ENCODE measurements at regions not wholly inside any gene's neighbourhood (a gene's known extent, or its start where the extent isn't known, plus 50 kb on each side); places are given as distances from the start of the nearest gene placed in this dataset.

DNA sequence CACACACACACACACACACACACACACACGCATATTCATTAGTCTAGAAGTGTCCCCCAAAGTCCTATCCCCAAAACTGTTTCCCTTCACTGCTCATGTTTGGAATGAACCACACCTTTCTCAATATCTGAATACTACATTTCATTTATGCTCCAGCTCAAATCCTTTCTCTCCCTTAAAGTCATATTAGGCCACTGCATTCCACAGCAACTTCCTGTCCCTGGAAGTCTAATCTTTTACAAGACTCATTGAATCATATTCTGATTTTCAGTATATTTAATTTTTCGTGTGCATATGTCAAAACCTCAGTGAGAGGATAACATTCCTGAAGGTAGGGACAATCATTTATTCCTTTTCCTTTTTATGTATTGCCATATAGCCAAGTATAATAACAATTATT is 155.6 kb upstream of the LMNTD1 start:
- TF ChIP-seq JUND (IDR thresholded peaks at IDR 0.05): no peak
- no peak for TF ChIP-seq RAD21 (IDR thresholded peaks at IDR 0.05)
- TF ChIP-seq GABPA (IDR thresholded peaks at IDR 0.05 in 1 of 2, conservative IDR thresholded peaks at IDR 0.05 in 1 of 2): no peak
- TF ChIP-seq, protein P1, sequence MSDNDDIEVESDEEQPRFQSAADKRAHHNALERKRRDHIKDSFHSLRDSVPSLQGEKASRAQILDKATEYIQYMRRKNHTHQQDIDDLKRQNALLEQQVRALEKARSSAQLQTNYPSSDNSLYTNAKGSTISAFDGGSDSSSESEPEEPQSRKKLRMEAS (IDR thresholded peaks at IDR 0.05): no peak
- TF ChIP-seq, protein P2, sequence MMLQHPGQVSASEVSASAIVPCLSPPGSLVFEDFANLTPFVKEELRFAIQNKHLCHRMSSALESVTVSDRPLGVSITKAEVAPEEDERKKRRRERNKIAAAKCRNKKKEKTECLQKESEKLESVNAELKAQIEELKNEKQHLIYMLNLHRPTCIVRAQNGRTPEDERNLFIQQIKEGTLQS (IDR thresholded peaks at IDR 0.05): no peak
- no peak for TF ChIP-seq RXRA (IDR thresholded peaks at IDR 0.05)
- no peak for TF ChIP-seq NR2F2 (IDR thresholded peaks at IDR 0.05)
- TF ChIP-seq FOXA1 (IDR thresholded peaks at IDR 0.05): no peak
- no peak for TF ChIP-seq EGR1 (IDR thresholded peaks at IDR 0.05; ENCODE audit: low read depth in 2 of 2)
- TF ChIP-seq, protein P3, sequence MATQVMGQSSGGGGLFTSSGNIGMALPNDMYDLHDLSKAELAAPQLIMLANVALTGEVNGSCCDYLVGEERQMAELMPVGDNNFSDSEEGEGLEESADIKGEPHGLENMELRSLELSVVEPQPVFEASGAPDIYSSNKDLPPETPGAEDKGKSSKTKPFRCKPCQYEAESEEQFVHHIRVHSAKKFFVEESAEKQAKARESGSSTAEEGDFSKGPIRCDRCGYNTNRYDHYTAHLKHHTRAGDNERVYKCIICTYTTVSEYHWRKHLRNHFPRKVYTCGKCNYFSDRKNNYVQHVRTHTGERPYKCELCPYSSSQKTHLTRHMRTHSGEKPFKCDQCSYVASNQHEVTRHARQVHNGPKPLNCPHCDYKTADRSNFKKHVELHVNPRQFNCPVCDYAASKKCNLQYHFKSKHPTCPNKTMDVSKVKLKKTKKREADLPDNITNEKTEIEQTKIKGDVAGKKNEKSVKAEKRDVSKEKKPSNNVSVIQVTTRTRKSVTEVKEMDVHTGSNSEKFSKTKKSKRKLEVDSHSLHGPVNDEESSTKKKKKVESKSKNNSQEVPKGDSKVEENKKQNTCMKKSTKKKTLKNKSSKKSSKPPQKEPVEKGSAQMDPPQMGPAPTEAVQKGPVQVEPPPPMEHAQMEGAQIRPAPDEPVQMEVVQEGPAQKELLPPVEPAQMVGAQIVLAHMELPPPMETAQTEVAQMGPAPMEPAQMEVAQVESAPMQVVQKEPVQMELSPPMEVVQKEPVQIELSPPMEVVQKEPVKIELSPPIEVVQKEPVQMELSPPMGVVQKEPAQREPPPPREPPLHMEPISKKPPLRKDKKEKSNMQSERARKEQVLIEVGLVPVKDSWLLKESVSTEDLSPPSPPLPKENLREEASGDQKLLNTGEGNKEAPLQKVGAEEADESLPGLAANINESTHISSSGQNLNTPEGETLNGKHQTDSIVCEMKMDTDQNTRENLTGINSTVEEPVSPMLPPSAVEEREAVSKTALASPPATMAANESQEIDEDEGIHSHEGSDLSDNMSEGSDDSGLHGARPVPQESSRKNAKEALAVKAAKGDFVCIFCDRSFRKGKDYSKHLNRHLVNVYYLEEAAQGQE (IDR thresholded peaks at IDR 0.05): no peak
- TF ChIP-seq FOXA2 (IDR thresholded peaks at IDR 0.05): no peak
- TF ChIP-seq, protein P4, sequence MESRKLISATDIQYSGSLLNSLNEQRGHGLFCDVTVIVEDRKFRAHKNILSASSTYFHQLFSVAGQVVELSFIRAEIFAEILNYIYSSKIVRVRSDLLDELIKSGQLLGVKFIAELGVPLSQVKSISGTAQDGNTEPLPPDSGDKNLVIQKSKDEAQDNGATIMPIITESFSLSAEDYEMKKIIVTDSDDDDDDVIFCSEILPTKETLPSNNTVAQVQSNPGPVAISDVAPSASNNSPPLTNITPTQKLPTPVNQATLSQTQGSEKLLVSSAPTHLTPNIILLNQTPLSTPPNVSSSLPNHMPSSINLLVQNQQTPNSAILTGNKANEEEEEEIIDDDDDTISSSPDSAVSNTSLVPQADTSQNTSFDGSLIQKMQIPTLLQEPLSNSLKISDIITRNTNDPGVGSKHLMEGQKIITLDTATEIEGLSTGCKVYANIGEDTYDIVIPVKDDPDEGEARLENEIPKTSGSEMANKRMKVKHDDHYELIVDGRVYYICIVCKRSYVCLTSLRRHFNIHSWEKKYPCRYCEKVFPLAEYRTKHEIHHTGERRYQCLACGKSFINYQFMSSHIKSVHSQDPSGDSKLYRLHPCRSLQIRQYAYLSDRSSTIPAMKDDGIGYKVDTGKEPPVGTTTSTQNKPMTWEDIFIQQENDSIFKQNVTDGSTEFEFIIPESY (IDR thresholded peaks at IDR 0.05): no peak
- TF ChIP-seq HNF4G (IDR thresholded peaks at IDR 0.05): no peak
- no peak for TF ChIP-seq YY1 (IDR thresholded peaks at IDR 0.05)
- TF ChIP-seq, protein P5, sequence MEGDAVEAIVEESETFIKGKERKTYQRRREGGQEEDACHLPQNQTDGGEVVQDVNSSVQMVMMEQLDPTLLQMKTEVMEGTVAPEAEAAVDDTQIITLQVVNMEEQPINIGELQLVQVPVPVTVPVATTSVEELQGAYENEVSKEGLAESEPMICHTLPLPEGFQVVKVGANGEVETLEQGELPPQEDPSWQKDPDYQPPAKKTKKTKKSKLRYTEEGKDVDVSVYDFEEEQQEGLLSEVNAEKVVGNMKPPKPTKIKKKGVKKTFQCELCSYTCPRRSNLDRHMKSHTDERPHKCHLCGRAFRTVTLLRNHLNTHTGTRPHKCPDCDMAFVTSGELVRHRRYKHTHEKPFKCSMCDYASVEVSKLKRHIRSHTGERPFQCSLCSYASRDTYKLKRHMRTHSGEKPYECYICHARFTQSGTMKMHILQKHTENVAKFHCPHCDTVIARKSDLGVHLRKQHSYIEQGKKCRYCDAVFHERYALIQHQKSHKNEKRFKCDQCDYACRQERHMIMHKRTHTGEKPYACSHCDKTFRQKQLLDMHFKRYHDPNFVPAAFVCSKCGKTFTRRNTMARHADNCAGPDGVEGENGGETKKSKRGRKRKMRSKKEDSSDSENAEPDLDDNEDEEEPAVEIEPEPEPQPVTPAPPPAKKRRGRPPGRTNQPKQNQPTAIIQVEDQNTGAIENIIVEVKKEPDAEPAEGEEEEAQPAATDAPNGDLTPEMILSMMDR (IDR thresholded peaks at IDR 0.05; ENCODE audit: low read depth, low read length, missing input control): no peak
- no peak for TF ChIP-seq HNF4A (conservative IDR thresholded peaks at IDR 0.05)
- TF ChIP-seq TAF1 (conservative IDR thresholded peaks at IDR 0.05): no peak
- TF ChIP-seq SP1 (IDR thresholded peaks at IDR 0.05): no peak
- Histone ChIP-seq H3K9me3 (ENCODE audit: control insufficient read depth in 4 of 4, low read length in 3 of 4) (peaks cover 0 to 6% (median 3%) of the 10 kb centered on the region in 4 donors), H3K27ac (ENCODE audit: low read depth in 1 of 2, low read length in 2 of 2) (no peak overlapping the region), H3K4me1 (ENCODE audit: control insufficient read depth in 4 of 4, insufficient read depth in 4 of 4, low read length in 3 of 4) (no peaks in the 10 kb centered on the region), H3K27me3 (ENCODE audit: control insufficient read depth in 4 of 4, insufficient read depth in 4 of 4, low read length in 3 of 4) (no peaks in the 10 kb centered on the region), H3K36me3 (ENCODE audit: control insufficient read depth in 4 of 4, insufficient read depth in 3 of 4, low read depth in 1 of 4, low read length in 3 of 4) (no peaks in the 10 kb centered on the region), H3K4me3 (ENCODE audit: low read depth in 1 of 3, low read length in 3 of 3) (no peak overlapping the region), H3K9ac (ENCODE audit: low read depth in 1 of 2, low read length in 2 of 2) (no peak overlapping the region)
- DNase-seq (ENCODE audit: low spot score): no peak
- 77% methylated on average over 2 of the region's 2 CpGs for WGBS

Measured in liver (tissue), 8 donors.